22Rv1 (cell line): ENCODE measurements at regions not wholly inside any gene's neighbourhood (a gene's known extent, or its start where the extent isn't known, plus 50 kb on each side); places are given as distances from the start of the nearest gene placed in this dataset.

Experiments
- H3K27ac ChIP-seq: fragments of 450-650 bp; 2 replicates; pipeline ENCODE4 v1.5.1; 2017
- ZFX ChIP-seq: fragments of 450-650 bp; IDR thresholded peaks from 2 replicates; pipeline ENCODE4 v1.6.1; 2017; ENCODE audit warnings: antibody characterized with exemption, borderline replicate concordance
- TF ChIP-seq, protein P1 (sequence below): fragments of 450-650 bp; IDR thresholded peaks from 2 replicates; pipeline ENCODE4 v1.5.1; 2017; ENCODE audit warnings: mild to moderate bottlenecking

- TF ChIP-seq ZFX, result no peak
- TF ChIP-seq, protein P1, sequence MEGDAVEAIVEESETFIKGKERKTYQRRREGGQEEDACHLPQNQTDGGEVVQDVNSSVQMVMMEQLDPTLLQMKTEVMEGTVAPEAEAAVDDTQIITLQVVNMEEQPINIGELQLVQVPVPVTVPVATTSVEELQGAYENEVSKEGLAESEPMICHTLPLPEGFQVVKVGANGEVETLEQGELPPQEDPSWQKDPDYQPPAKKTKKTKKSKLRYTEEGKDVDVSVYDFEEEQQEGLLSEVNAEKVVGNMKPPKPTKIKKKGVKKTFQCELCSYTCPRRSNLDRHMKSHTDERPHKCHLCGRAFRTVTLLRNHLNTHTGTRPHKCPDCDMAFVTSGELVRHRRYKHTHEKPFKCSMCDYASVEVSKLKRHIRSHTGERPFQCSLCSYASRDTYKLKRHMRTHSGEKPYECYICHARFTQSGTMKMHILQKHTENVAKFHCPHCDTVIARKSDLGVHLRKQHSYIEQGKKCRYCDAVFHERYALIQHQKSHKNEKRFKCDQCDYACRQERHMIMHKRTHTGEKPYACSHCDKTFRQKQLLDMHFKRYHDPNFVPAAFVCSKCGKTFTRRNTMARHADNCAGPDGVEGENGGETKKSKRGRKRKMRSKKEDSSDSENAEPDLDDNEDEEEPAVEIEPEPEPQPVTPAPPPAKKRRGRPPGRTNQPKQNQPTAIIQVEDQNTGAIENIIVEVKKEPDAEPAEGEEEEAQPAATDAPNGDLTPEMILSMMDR, result no peak
- H3K27ac ChIP-seq, result no peak overlapping the region
Measured at GRCh38 chr13:90769387-90769786, 578.1 kb upstream of the MIR17HG start.

- no peak for TF ChIP-seq ZFX
- TF ChIP-seq, protein P1, result no peak
- H3K27ac ChIP-seq, result no peak overlapping the region
Measured at GRCh38 chr13:90770334-90770733, 577.2 kb upstream of the MIR17HG start.

DNA sequence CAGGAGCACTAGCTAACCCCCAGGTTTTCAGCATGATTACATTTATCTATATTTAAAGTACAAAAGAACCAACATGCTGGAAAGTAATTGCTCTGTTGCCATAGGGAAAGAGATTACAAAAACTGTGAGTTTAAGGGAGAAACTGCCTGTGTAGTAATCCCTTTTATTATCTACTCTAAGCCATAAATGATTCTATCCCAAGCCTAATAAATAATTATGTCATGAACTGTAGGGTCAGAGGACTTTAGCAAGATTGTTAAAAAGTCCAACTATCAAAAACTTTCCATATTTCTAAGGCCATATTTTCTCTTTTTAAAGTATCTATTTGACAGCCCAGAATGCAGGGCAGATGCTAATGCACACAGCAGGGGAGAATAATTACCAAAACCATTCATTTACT lies 573.8 kb upstream of the MIR17HG start:
- no peak overlapping the region for H3K27ac ChIP-seq
- TF ChIP-seq ZFX, result no peak
- TF ChIP-seq, protein P1, result no peak

DNA sequence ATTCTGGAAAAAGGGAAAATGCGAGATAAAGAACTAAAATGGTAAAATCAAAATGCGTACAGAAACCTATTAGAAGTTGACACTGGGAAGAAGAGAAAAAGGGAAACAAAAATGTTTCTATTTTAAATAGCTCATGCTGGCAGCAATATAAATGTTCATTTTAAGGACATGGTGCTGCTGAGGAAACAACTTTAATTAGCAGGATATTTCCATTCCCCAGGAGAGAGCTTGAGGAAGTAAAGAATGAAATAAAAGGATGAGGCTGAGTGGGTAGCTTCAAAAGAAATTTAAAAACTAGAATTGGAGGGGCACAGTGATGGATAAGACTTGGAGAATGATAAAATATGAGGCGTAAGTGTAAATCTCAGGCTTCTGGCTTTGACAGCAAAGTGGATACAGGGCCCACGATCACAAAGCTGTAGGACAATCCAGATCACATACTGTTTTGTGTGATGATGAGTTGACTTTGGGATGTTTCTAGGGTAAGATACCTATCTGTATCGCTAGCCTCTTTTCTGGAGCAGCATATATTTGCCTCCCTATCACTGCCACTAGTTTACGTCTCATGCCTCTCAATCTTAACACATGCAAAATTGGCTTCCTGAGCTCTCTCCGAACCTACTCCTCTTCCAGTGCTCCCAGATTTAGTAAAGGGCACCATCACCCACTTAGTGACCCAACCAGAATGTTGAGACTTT lies 571.3 kb upstream of the MIR17HG start:
- TF ChIP-seq, protein P1, result no peak
- no peak for TF ChIP-seq ZFX
- H3K27ac ChIP-seq, result no peak overlapping the region

DNA sequence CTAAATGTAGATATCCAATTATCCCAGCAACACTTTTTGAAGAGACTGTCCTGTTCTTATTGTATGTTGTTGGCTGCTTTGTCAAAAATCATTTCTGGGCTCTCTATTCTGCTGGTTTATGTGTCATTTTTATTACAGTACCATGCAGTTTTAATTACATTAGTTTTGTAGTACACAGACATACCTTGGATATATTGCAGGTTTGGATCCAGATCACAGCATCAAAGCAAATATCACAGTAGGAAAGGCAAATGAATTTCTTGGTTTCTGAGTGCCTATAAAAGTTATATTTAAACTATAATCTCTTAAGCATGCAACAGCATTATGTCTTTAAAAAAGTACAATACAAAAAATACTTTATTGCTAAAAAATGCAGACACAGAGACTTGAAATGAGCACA lies 564.2 kb upstream of the MIR17HG start:
- no peak for TF ChIP-seq ZFX
- TF ChIP-seq, protein P1, result no peak
- no peak overlapping the region for H3K27ac ChIP-seq

DNA sequence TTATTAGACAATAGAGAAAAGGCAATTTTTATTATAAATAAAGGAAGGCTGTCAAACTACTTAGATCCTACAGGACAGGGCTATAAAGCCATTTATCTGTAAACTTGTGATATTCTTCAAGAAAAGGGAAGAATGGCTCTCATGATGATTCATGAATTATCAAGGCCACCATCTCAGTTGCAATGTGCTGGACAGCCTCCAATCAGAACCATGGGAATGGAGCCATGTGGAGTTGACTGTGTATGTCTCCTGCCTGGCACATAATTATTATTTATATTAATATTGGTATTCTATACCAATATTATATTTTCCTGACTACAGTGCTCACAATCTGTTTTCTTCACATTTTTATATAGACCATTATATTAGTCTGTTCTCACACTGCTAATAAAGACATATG lies 560.5 kb upstream of the MIR17HG start:
- TF ChIP-seq, protein P1, result no peak
- no peak for TF ChIP-seq ZFX
- no peak overlapping the region for H3K27ac ChIP-seq

- TF ChIP-seq ZFX, result no peak
- TF ChIP-seq, protein P1, result no peak
- no peak overlapping the region for H3K27ac ChIP-seq
Measured at GRCh38 chr13:90792335-90792734, 555.2 kb upstream of the MIR17HG start.
